OCI-LY7 (cell line): ENCODE measurements at regions not wholly inside any gene's neighbourhood (a gene's known extent, or its start where the extent isn't known, plus 50 kb on each side); places are given as distances from the start of the nearest gene placed in this dataset.

Source experiments
- BruUV-seq: library from RNA; stranded (reverse); fragments of 400-500 nt; replicated peaks from 2 replicates; lab custom pipeline; 2021; lab: Mats Ljungman, UMichigan
- CTCF ChIA-PET: fragments of 300-600 bp; sonication (Branson Sonifier 250); formaldehyde crosslinking; loops from one replicate; lab custom pipeline; 2022; ENCODE audit warnings: antibody characterized with exemption; ENCODE audit not compliant: unreplicated experiment; lab: Charles Lee
- POLR2A ChIA-PET: fragments of 300-600 bp; sonication (Branson Sonifier 250); formaldehyde crosslinking; loops from one replicate; lab custom pipeline; 2022; ENCODE audit warnings: antibody characterized with exemption; lab: Charles Lee
- DNase-seq: peaks from one replicate; pipeline ENCODE4 v3.0.0-alpha.2; 2015; ENCODE audit warnings: low spot score
- H2AFZ ChIP-seq: fragments of 200-600 bp; sonication (generic), shearing (Covaris generic); 2 replicates; pipeline ENCODE4 v1.6.1; 2014; ENCODE audit warnings: mild to moderate bottlenecking, antibody characterized with exemption, low read length, moderate library complexity
- H3K27ac ChIP-seq: fragments of 200-600 bp; sonication (generic); 2 replicates; pipeline ENCODE4 v1.5.1; 2014; ENCODE audit warnings: mixed run types, low read depth, mild to moderate bottlenecking, moderate library complexity, low read length, inconsistent platforms; ENCODE audit not compliant: poor library complexity, severe bottlenecking
- H3K36me3 ChIP-seq: fragments of 200-600 bp; sonication (generic); 2 replicates; pipeline ENCODE4 v1.6.1; 2014; ENCODE audit warnings: mild to moderate bottlenecking, antibody characterized with exemption, low read length, moderate library complexity, mixed read lengths; ENCODE audit not compliant: insufficient read depth
- H3K4me1 ChIP-seq: fragments of 200-600 bp; sonication (generic); 2 replicates; pipeline ENCODE4 v1.5.1; 2014; ENCODE audit warnings: mild to moderate bottlenecking, low read length; ENCODE audit not compliant: insufficient read depth, poor library complexity, severe bottlenecking
- H3K4me2 ChIP-seq: fragments of 200-600 bp; sonication (generic); 2 replicates; pipeline ENCODE4 v1.6.1; 2014; ENCODE audit warnings: mild to moderate bottlenecking, low read length
- H3K4me3 ChIP-seq: fragments of 200-600 bp; sonication (generic); 2 replicates; pipeline ENCODE4 v1.5.1; 2014; ENCODE audit warnings: mild to moderate bottlenecking, low read depth, low read length; ENCODE audit not compliant: poor library complexity, severe bottlenecking
- H3K79me2 ChIP-seq: fragments of 200-600 bp; sonication (generic); 2 replicates; pipeline ENCODE4 v1.6.1; 2016; ENCODE audit warnings: low read depth, mild to moderate bottlenecking, low read length, moderate library complexity, mixed read lengths; ENCODE audit not compliant: insufficient read depth
- H3K9me2 ChIP-seq: fragments of 200-600 bp; sonication (generic); 2 replicates; pipeline ENCODE4 v1.6.1; 2016; ENCODE audit warnings: mild to moderate bottlenecking, low read length, mixed read lengths; ENCODE audit not compliant: insufficient read depth
- H3K9me3 ChIP-seq: fragments of 200-600 bp; sonication (generic); 2 replicates; pipeline ENCODE4 v1.6.1; 2014; ENCODE audit warnings: mild to moderate bottlenecking, mixed run types, low read length, mixed read lengths
- H4K20me1 ChIP-seq: fragments of 200-600 bp; sonication (generic); 2 replicates; pipeline ENCODE4 v1.6.1; 2014; ENCODE audit warnings: mild to moderate bottlenecking, antibody characterized with exemption, low read length, moderate library complexity, mixed read lengths; ENCODE audit not compliant: insufficient read depth
- CTCF ChIP-seq: fragments of 200-600 bp; sonication (generic); conservative IDR thresholded peaks from 2 replicates; pipeline ENCODE4 v1.5.1; 2014; ENCODE audit warnings: mild to moderate bottlenecking, antibody characterized with exemption, low read length, moderate library complexity, mixed read lengths
- EZH2phosphoT487 ChIP-seq: fragments of 200-600 bp; sonication (generic); IDR thresholded peaks from 2 replicates; pipeline ENCODE4 v1.6.1; 2018; ENCODE audit warnings: low read depth, borderline replicate concordance, mild to moderate bottlenecking, mixed run types, antibody characterized with exemption, low read length, moderate library complexity, mixed read lengths
- intact Hi-C: fragments of 100-400 bp; cut with micrococcal nuclease; formaldehyde crosslinking; loops from one replicate; pipeline ENCODE4 v1.10.0; 2022; ENCODE audit not compliant: unreplicated experiment

- Histone ChIP-seq H2AFZ (no peak overlapping the region), H3K36me3 (no peaks in the 10 kb centered on the region), H3K4me1 (no peaks in the 10 kb centered on the region), H3K79me2 (no peaks in the 10 kb centered on the region), H3K9me2 (no peaks in the 10 kb centered on the region), H3K4me2 (no peak overlapping the region), H4K20me1 (no peaks in the 10 kb centered on the region), H3K27ac (no peak overlapping the region), H3K4me3 (no peak overlapping the region), H3K9me3 (no peaks in the 10 kb centered on the region)
- CTCF ChIA-PET, result no interaction called here
- DNase-seq, result no peak
- POLR2A ChIA-PET, result interaction anchor here (0.6 kb wide), 1 partner anchor 12 kb away, joined by 3 read pairs; no protein-coding TSS in a partner anchor
- no TSS peak for BruUV-seq
- TF ChIP-seq CTCF (no peak), EZH2phosphoT487 (no peak)
- intact Hi-C loops, result no loop called here
Observed at GRCh38 chr5:74954919-74955318, 88.7 kb upstream of the FAM169A start.

GRCh38 chr5:74953937-74954720 lies 87.9 kb upstream of the FAM169A start:
- TF ChIP-seq CTCF (no peak), EZH2phosphoT487 (no peak)
- Histone ChIP-seq H3K79me2 (no peaks in the 10 kb centered on the region), H3K27ac (no peak overlapping the region), H2AFZ (no peak overlapping the region), H3K9me3 (no peaks in the 10 kb centered on the region), H3K9me2 (no peaks in the 10 kb centered on the region), H4K20me1 (no peaks in the 10 kb centered on the region), H3K4me2 (no peak overlapping the region), H3K4me1 (no peaks in the 10 kb centered on the region), H3K4me3 (no peak overlapping the region), H3K36me3 (no peaks in the 10 kb centered on the region)
- DNase-seq, result no peak
- intact Hi-C loops, result no loop called here
- no TSS peak for BruUV-seq
- ChIA-PET CTCF (no interaction called here), POLR2A (interaction anchor here (0.6 kb wide), 1 partner anchor 13 kb away, joined by 3 read pairs; no protein-coding TSS in a partner anchor)

GRCh38 chr5:74953554-74953936 lies 87.4 kb upstream of the FAM169A start:
- no peak overlapping the region for H3K4me3 ChIP-seq
- POLR2A ChIA-PET, result no interaction called here
- H3K27ac ChIP-seq, result no peak overlapping the region
- H3K79me2 ChIP-seq, result no peaks in the 10 kb centered on the region
- no peak overlapping the region for H3K4me2 ChIP-seq
- TF ChIP-seq CTCF (no peak), EZH2phosphoT487 (no peak)
- intact Hi-C loops, result no loop called here
- CTCF ChIA-PET, result no interaction called here
- no peaks in the 10 kb centered on the region for H3K4me1 ChIP-seq
- no peak for DNase-seq
- no peak overlapping the region for H2AFZ ChIP-seq
- no peaks in the 10 kb centered on the region for H3K9me2 ChIP-seq
- no peaks in the 10 kb centered on the region for H3K9me3 ChIP-seq
- H3K36me3 ChIP-seq, result no peaks in the 10 kb centered on the region
- BruUV-seq, result no TSS peak
- no peaks in the 10 kb centered on the region for H4K20me1 ChIP-seq
